GM12878 (cell line): ENCODE measurements at regions not wholly inside any gene's neighbourhood (a gene's known extent, or its start where the extent isn't known, plus 50 kb on each side); places are given as distances from the start of the nearest gene placed in this dataset.

Source experiments
- CTCF ChIP-seq, 3 experiments: IDR thresholded peaks in 2 of 3; conservative IDR thresholded peaks in 1 of 3; 2 replicates each; pipeline ENCODE4 v1.5.1; 2011; ENCODE audit warnings: low read depth in 3 of 3, low read length in 3 of 3, mild to moderate bottlenecking in 3 of 3, control low read depth in 2 of 3, moderate library complexity in 2 of 3, inconsistent platforms in 1 of 3, mixed read lengths in 1 of 3; ENCODE audit not compliant: control insufficient read depth in 2 of 3, insufficient read depth in 1 of 3; ENCODE audit errors: extremely low read depth in 1 of 3
- EZH2 ChIP-seq: IDR thresholded peaks from 2 replicates; pipeline ENCODE4 v1.6.1; 2012; ENCODE audit warnings: low read depth, mild to moderate bottlenecking, control low read depth, inconsistent platforms, low read length, borderline replicate concordance; ENCODE audit not compliant: control insufficient read depth
- GABPA ChIP-seq: IDR thresholded peaks from 2 replicates; pipeline ENCODE4 v1.6.1; 2014; ENCODE audit warnings: antibody characterized with exemption, low read depth, mild to moderate bottlenecking, inconsistent platforms
- HDAC2 ChIP-seq: fragments of 200-600 bp; sonication (generic); IDR thresholded peaks from 2 replicates; pipeline ENCODE4 v1.6.1; 2017
- IRF4 ChIP-seq: IDR thresholded peaks from 2 replicates; pipeline ENCODE4 v1.6.1; 2011; ENCODE audit warnings: low read depth, low read length
- MYB ChIP-seq: fragments of 150-350 bp; IDR thresholded peaks from 2 replicates; pipeline ENCODE4 v1.6.1; 2014; ENCODE audit warnings: mild to moderate bottlenecking, low read depth, low read length, borderline replicate concordance
- MYC ChIP-seq: IDR thresholded peaks from 2 replicates; pipeline ENCODE4 v1.6.1; 2011; ENCODE audit warnings: mild to moderate bottlenecking, low read length, moderate library complexity, inconsistent platforms; ENCODE audit not compliant: insufficient read depth, insufficient replicate concordance, insufficient read length, severe bottlenecking
- POLR2A ChIP-seq: IDR thresholded peaks from 2 replicates; pipeline ENCODE4 v1.6.1; 2011; ENCODE audit warnings: low read depth, mild to moderate bottlenecking, low read length
- PRDM15 ChIP-seq: fragments of 450-650 bp; formaldehyde crosslinking; IDR thresholded peaks from 2 replicates; pipeline ENCODE4 v1.4.0; 2020; ENCODE audit warnings: mild to moderate bottlenecking, moderate library complexity
- RCOR1 ChIP-seq: conservative IDR thresholded peaks from 2 replicates; pipeline ENCODE4 v1.6.1; 2012; ENCODE audit warnings: low read depth, low read length, improper control_type of control experiment
- ZNF274 ChIP-seq: IDR thresholded peaks from one replicate; pipeline ENCODE4 v1.8.0; 2011; ENCODE audit not compliant: insufficient read length, insufficient read depth

- TF ChIP-seq EZH2 (no peak), MYB (no peak), HDAC2 (no peak), MYC (no peak), GABPA (no peak), CTCF (IDR thresholded peaks at IDR 0.05 in 2 of 3, conservative IDR thresholded peaks at IDR 0.05 in 1 of 3; ENCODE audit: control insufficient read depth in 2 of 3, extremely low read depth in 1 of 3, insufficient read depth in 1 of 3, low read depth in 3 of 3, low read length in 3 of 3) (no peak), RCOR1 (no peak), ZNF274 (no peak), PRDM15 (CRISPR knock-in tag) (no peak), IRF4 (no peak), POLR2A (no peak)
Measured at GRCh38 chr2:236997069-236997715, 88.5 kb upstream of the COPS8 start.
